Parathyroid adenoma (tissue), 2 donors: ENCODE measurements at regions not wholly inside any gene's neighbourhood (a gene's known extent, or its start where the extent isn't known, plus 50 kb on each side); places are given as distances from the start of the nearest gene placed in this dataset.

Source experiments
- H2AFZ ChIP-seq: fragments of 300-600 bp; sonication (generic); one replicate; pipeline ENCODE4 v1.7.0; 2017; ENCODE audit warnings: antibody characterized with exemption, mild to moderate bottlenecking
- H3K27ac ChIP-seq: fragments of 300-600 bp; sonication (generic); one replicate; pipeline ENCODE4 v1.7.0; 2017
- H3K27me3 ChIP-seq: fragments of 300-600 bp; sonication (generic); one replicate; pipeline ENCODE4 v1.7.0; 2017; ENCODE audit warnings: low read length; ENCODE audit not compliant: control insufficient read depth, insufficient read depth
- H3K36me3 ChIP-seq: fragments of 300-600 bp; sonication (generic); one replicate; pipeline ENCODE4 v1.7.0; 2017; ENCODE audit warnings: low read length; ENCODE audit not compliant: control insufficient read depth, insufficient read depth
- H3K4me1 ChIP-seq: fragments of 300-600 bp; sonication (generic); one replicate; pipeline ENCODE4 v1.7.0; 2017; ENCODE audit warnings: control low read depth
- H3K4me2 ChIP-seq: fragments of 300-600 bp; sonication (generic); one replicate; pipeline ENCODE4 v1.7.0; 2017; ENCODE audit warnings: low read length
- H3K4me3 ChIP-seq: fragments of 300-600 bp; sonication (generic); one replicate; pipeline ENCODE4 v1.7.0; 2017; ENCODE audit warnings: low read depth, low read length
- H3K79me2 ChIP-seq: fragments of 300-600 bp; sonication (generic); one replicate; pipeline ENCODE4 v1.7.0; 2017; ENCODE audit warnings: control low read depth
- H3K9ac ChIP-seq: fragments of 300-600 bp; sonication (generic); one replicate; pipeline ENCODE4 v1.7.0; 2017; ENCODE audit warnings: mild to moderate bottlenecking
- H3K9me3 ChIP-seq: fragments of 300-600 bp; sonication (generic); one replicate; pipeline ENCODE4 v1.7.0; 2017; ENCODE audit warnings: low read length; ENCODE audit not compliant: control insufficient read depth
- CTCF ChIP-seq: fragments of 300-600 bp; sonication (generic); IDR thresholded peaks from one replicate; pipeline ENCODE4 v1.7.0; 2017; ENCODE audit warnings: antibody characterized with exemption, mild to moderate bottlenecking
- donor health status: primary hyperparathyroidism.

GRCh38 chr6:86476311-86476710 lies 461.0 kb upstream of the HTR1E start:
- Histone ChIP-seq H3K27me3 (no peaks in the 10 kb centered on the region), H3K36me3 (no peaks in the 10 kb centered on the region), H2AFZ (peak overlapping the region; percentile 24), H3K79me2 (no peaks in the 10 kb centered on the region), H3K9me3 (no peaks in the 10 kb centered on the region), H3K4me2 (no peak overlapping the region), H3K4me1 (peaks cover 22% of the 10 kb centered on the region), H3K27ac (no peak overlapping the region), H3K9ac (no peak overlapping the region), H3K4me3 (no peak overlapping the region)
- no peak for TF ChIP-seq CTCF

- Histone ChIP-seq H2AFZ (no peak overlapping the region), H3K79me2 (no peaks in the 10 kb centered on the region), H3K9me3 (no peaks in the 10 kb centered on the region), H3K4me1 (peaks cover 28% of the 10 kb centered on the region), H3K9ac (no peak overlapping the region), H3K36me3 (no peaks in the 10 kb centered on the region), H3K4me2 (no peak overlapping the region), H3K4me3 (no peak overlapping the region), H3K27ac (no peak overlapping the region), H3K27me3 (no peaks in the 10 kb centered on the region)
- TF ChIP-seq CTCF: no peak
Observed at GRCh38 chr6:86474081-86474480, 463.2 kb upstream of the HTR1E start.

- Histone ChIP-seq H3K27me3 (no peaks in the 10 kb centered on the region), H2AFZ (peak overlapping the region; percentile 14), H3K27ac (no peak overlapping the region), H3K4me1 (peaks cover 11% of the 10 kb centered on the region), H3K36me3 (no peaks in the 10 kb centered on the region), H3K79me2 (no peaks in the 10 kb centered on the region), H3K9ac (no peak overlapping the region), H3K4me2 (no peak overlapping the region), H3K9me3 (no peaks in the 10 kb centered on the region), H3K4me3 (no peak overlapping the region)
- TF ChIP-seq CTCF: no peak
Observed at GRCh38 chr6:86471791-86472190, 465.5 kb upstream of the HTR1E start.

GRCh38 chr6:86459978-86460377 lies 477.4 kb upstream of the HTR1E start:
- Histone ChIP-seq H3K79me2 (no peaks in the 10 kb centered on the region), H3K27ac (no peak overlapping the region), H3K36me3 (no peaks in the 10 kb centered on the region), H3K9me3 (no peaks in the 10 kb centered on the region), H3K4me1 (peaks cover 3% of the 10 kb centered on the region), H3K4me3 (no peak overlapping the region), H3K4me2 (no peak overlapping the region), H2AFZ (no peak overlapping the region), H3K9ac (no peak overlapping the region), H3K27me3 (no peaks in the 10 kb centered on the region)
- TF ChIP-seq CTCF: no peak

GRCh38 chr6:86456821-86457220 lies 480.5 kb upstream of the HTR1E start:
- TF ChIP-seq CTCF: no peak
- H3K27ac ChIP-seq: no peak overlapping the region
- no peaks in the 10 kb centered on the region for H3K4me1 ChIP-seq
- H3K79me2 ChIP-seq: no peaks in the 10 kb centered on the region
- no peak overlapping the region for H3K9ac ChIP-seq
- no peak overlapping the region for H3K4me3 ChIP-seq
- H3K9me3 ChIP-seq: no peaks in the 10 kb centered on the region
- no peaks in the 10 kb centered on the region for H3K27me3 ChIP-seq
- no peak overlapping the region for H2AFZ ChIP-seq
- H3K36me3 ChIP-seq: no peaks in the 10 kb centered on the region
- no peak overlapping the region for H3K4me2 ChIP-seq
